H1 (cell line): ENCODE measurements at regions not wholly inside any gene's neighbourhood (a gene's known extent, or its start where the extent isn't known, plus 50 kb on each side); places are given as distances from the start of the nearest gene placed in this dataset.

Source experiments
- CTCF ChIA-PET: fragments of 300-600 bp; sonication (Branson Sonifier 250); formaldehyde crosslinking; loops from one replicate; lab custom pipeline; 2021; ENCODE audit not compliant: partially characterized antibody; lab: Charles Lee
- POLR2A ChIA-PET: fragments of 300-600 bp; sonication (Branson Sonifier 250); formaldehyde crosslinking; loops from one replicate; lab custom pipeline; 2021; ENCODE audit warnings: inconsistent platforms; ENCODE audit not compliant: partially characterized antibody; lab: Charles Lee
- DNase-seq, 2 experiments: peaks; one replicate each; pipeline versions ENCODE4 v3.0.0 to v3.0.0-alpha.2; 2010 to 2022; ENCODE audit warnings: low spot score in 2 of 2, low read depth in 1 of 2, mixed read lengths in 1 of 2
- FAIRE-seq: peaks from 2 replicates; lab custom pipeline; 2011; peaks lifted over from hg19 to GRCh38; lab: Jason Lieb, UNC
- H2AFZ ChIP-seq: 2 replicates; pipeline ENCODE4 v1.8.1; 2012; ENCODE audit warnings: low read length, inconsistent platforms
- H2AK5ac ChIP-seq: 2 replicates; pipeline ENCODE4 v1.6.1; 2013; ENCODE audit warnings: low read depth, low read length
- H2BK120ac ChIP-seq: replicated peaks from 2 replicates; pipeline ENCODE3; 2013; ENCODE audit warnings: low read depth, low read length, inconsistent platforms
- H2BK12ac ChIP-seq: 2 replicates; pipeline ENCODE4 v1.6.1; 2013; ENCODE audit warnings: low read depth, low read length
- H2BK15ac ChIP-seq: 2 replicates; pipeline ENCODE4 v1.6.1; 2013; ENCODE audit warnings: low read length
- H2BK20ac ChIP-seq: 2 replicates; pipeline ENCODE4 v1.6.1; 2013; ENCODE audit warnings: low read length
- H2BK5ac ChIP-seq: 2 replicates; pipeline ENCODE4 v1.6.1; 2013; ENCODE audit warnings: low read depth, low read length
- H3K14ac ChIP-seq: 2 replicates; pipeline ENCODE4 v1.6.1; 2013; ENCODE audit warnings: inconsistent platforms; ENCODE audit not compliant: insufficient read length
- H3K18ac ChIP-seq: 2 replicates; pipeline ENCODE4 v1.6.1; 2013; ENCODE audit warnings: low read length; ENCODE audit errors: extremely low read depth
- H3K23ac ChIP-seq: 2 replicates; pipeline ENCODE4 v1.6.1; 2013; ENCODE audit warnings: inconsistent platforms; ENCODE audit not compliant: insufficient read length
- H3K23me2 ChIP-seq: 2 replicates; pipeline ENCODE4 v1.6.1; 2013; ENCODE audit warnings: low read depth, low read length
- H3K27ac ChIP-seq: 2 replicates; pipeline ENCODE4 v1.6.1; 2011; ENCODE audit warnings: low read depth, low read length, inconsistent platforms
- H3K27me3 ChIP-seq, 4 experiments: replicated peaks in 1 of 4; 1 replicate in 1 of 4; 2 replicates in 3 of 4; pipeline versions ENCODE4 v1.6.1 to v1.8.1; 2011 to 2013; ENCODE audit warnings: low read length in 3 of 4, mild to moderate bottlenecking in 3 of 4, inconsistent platforms in 2 of 4, mixed read lengths in 2 of 4, moderate library complexity in 1 of 4; ENCODE audit not compliant: control insufficient read depth in 3 of 4, insufficient read depth in 3 of 4; ENCODE audit errors: extremely low read depth in 1 of 4
- H3K36me3 ChIP-seq, 4 experiments: 2 replicates each; pipeline versions ENCODE4 v1.6.1 to v1.8.1; 2011 to 2013; ENCODE audit warnings: mild to moderate bottlenecking in 4 of 4, low read length in 3 of 4, moderate library complexity in 2 of 4, control low read depth in 1 of 4, inconsistent platforms in 1 of 4; ENCODE audit not compliant: insufficient read depth in 4 of 4, control insufficient read depth in 2 of 4
- H3K4ac ChIP-seq: replicated peaks from 2 replicates; pipeline ENCODE3; 2013; ENCODE audit warnings: low read length, low read depth, mixed read lengths, inconsistent platforms; ENCODE audit not compliant: insufficient read length
- H3K4me1 ChIP-seq, 4 experiments: replicated peaks in 1 of 4; 1 replicate in 1 of 4; 2 replicates in 3 of 4; pipeline versions ENCODE4 v1.6.1 to v1.8.1; 2011 to 2013; ENCODE audit warnings: low read length in 3 of 4, inconsistent platforms in 2 of 4, mixed read lengths in 1 of 4; ENCODE audit not compliant: insufficient read depth in 4 of 4, control insufficient read depth in 3 of 4
- H3K4me2 ChIP-seq, 2 experiments: 2 replicates each; pipeline versions ENCODE4 v1.6.1 to v1.8.1; 2011 to 2013; ENCODE audit warnings: low read depth in 2 of 2, low read length in 2 of 2, control low read depth in 1 of 2, inconsistent platforms in 1 of 2, mild to moderate bottlenecking in 1 of 2; ENCODE audit not compliant: insufficient read depth in 1 of 2
- H3K4me3 ChIP-seq, 4 experiments: fragments of 200-600, 300-600 bp in 1 of 4; sonication (generic), shearing (Covaris generic), sonication (Bioruptor Twin) in 1 of 4; 2 replicates each; pipeline versions ENCODE4 v1.5.1 to v1.8.1; 2011 to 2016; ENCODE audit warnings: low read length in 4 of 4, low read depth in 3 of 4, control low read depth in 2 of 4, inconsistent platforms in 2 of 4, mild to moderate bottlenecking in 2 of 4, mixed read lengths in 1 of 4, moderate library complexity in 1 of 4; ENCODE audit not compliant: insufficient read depth in 2 of 4; ENCODE audit errors: extremely low read depth in 1 of 4
- H3K56ac ChIP-seq: replicated peaks from 2 replicates; pipeline ENCODE3; 2013; ENCODE audit warnings: low read depth, mild to moderate bottlenecking, mixed read lengths, low read length, inconsistent platforms; ENCODE audit not compliant: insufficient read length
- H3K79me1 ChIP-seq: 2 replicates; pipeline ENCODE4 v1.6.1; 2013; ENCODE audit warnings: low read depth, low read length, control low read depth
- H3K79me2 ChIP-seq, 2 experiments: 2 replicates each; pipeline versions ENCODE4 v1.6.1 to v1.8.1; 2012 to 2013; ENCODE audit warnings: low read length in 2 of 2, mild to moderate bottlenecking in 2 of 2, inconsistent platforms in 1 of 2; ENCODE audit not compliant: insufficient read depth in 2 of 2, control insufficient read depth in 1 of 2
- H3K9ac ChIP-seq, 4 experiments: replicated peaks in 1 of 4; 1 replicate in 1 of 4; 2 replicates in 3 of 4; pipeline versions ENCODE4 v1.6.1 to v1.8.1; 2011 to 2013; ENCODE audit warnings: low read depth in 3 of 4, low read length in 3 of 4, control low read depth in 2 of 4, mild to moderate bottlenecking in 2 of 4, moderate library complexity in 2 of 4, inconsistent platforms in 1 of 4; ENCODE audit errors: extremely low read depth in 1 of 4
- H3K9me3 ChIP-seq, 2 experiments: 2 replicates each; pipeline versions ENCODE4 v1.6.1 to v1.8.1; 2012 to 2013; ENCODE audit warnings: mild to moderate bottlenecking in 2 of 2, moderate library complexity in 2 of 2, control low read depth in 1 of 2, inconsistent platforms in 1 of 2, low read depth in 1 of 2, low read length in 1 of 2, mixed read lengths in 1 of 2; ENCODE audit not compliant: insufficient read depth in 2 of 2
- H4K20me1 ChIP-seq, 2 experiments: replicated peaks in 1 of 2; 2 replicates each; pipeline versions ENCODE3 to v1.8.1; 2011 to 2013; ENCODE audit warnings: inconsistent platforms in 2 of 2, low read length in 2 of 2, mild to moderate bottlenecking in 1 of 2; ENCODE audit not compliant: insufficient read depth in 2 of 2, control insufficient read depth in 1 of 2
- H4K5ac ChIP-seq: 2 replicates; pipeline ENCODE4 v1.6.1; 2013; ENCODE audit warnings: low read length, low read depth, mixed read lengths, inconsistent platforms; ENCODE audit not compliant: insufficient read length
- H4K8ac ChIP-seq: 2 replicates; pipeline ENCODE4 v1.8.0; 2013; ENCODE audit warnings: mild to moderate bottlenecking, moderate library complexity, low read length, inconsistent platforms; ENCODE audit not compliant: insufficient read depth; ENCODE audit errors: extremely low read depth
- H4K91ac ChIP-seq: replicated peaks from 2 replicates; pipeline ENCODE3; 2013; ENCODE audit warnings: low read length, mixed read lengths, inconsistent platforms; ENCODE audit not compliant: insufficient read length
- CBX8 ChIP-seq: fragments of 300-800, 300-1000 bp; sonication (generic); IDR thresholded peaks from 2 replicates; pipeline ENCODE4 v1.7.1; 2016; ENCODE audit warnings: low read depth, low read length, borderline replicate concordance
- EP300 ChIP-seq, 2 experiments: IDR thresholded peaks; 1 replicate in 1 of 2; 2 replicates in 1 of 2; pipeline ENCODE4 v1.6.1; 2011 to 2012; ENCODE audit warnings: low read depth in 2 of 2, low read length in 2 of 2, mild to moderate bottlenecking in 2 of 2, borderline replicate concordance in 1 of 2, inconsistent platforms in 1 of 2, moderate library complexity in 1 of 2
- JUND ChIP-seq: IDR thresholded peaks from 2 replicates; pipeline ENCODE4 v1.6.1; 2011; ENCODE audit warnings: mild to moderate bottlenecking, improper control_type of control experiment, low read length
- KDM5A ChIP-seq: fragments of 200-600 bp; IDR thresholded peaks from 2 replicates; pipeline ENCODE4 v1.7.1; 2012; ENCODE audit warnings: mild to moderate bottlenecking, low read length, inconsistent platforms, mixed read lengths
- RAD21 ChIP-seq, 2 experiments: IDR thresholded peaks in 1 of 2; conservative IDR thresholded peaks in 1 of 2; 2 replicates each; pipeline ENCODE4 v1.6.1; 2011; ENCODE audit warnings: low read depth in 2 of 2, low read length in 2 of 2, improper control_type of control experiment in 1 of 2, inconsistent platforms in 1 of 2, mild to moderate bottlenecking in 1 of 2, moderate library complexity in 1 of 2
- SIN3A ChIP-seq, 2 experiments: IDR thresholded peaks in 1 of 2; conservative IDR thresholded peaks in 1 of 2; 2 replicates each; pipeline ENCODE4 v1.6.1; 2011 to 2012; ENCODE audit warnings: low read length in 2 of 2, improper control_type of control experiment in 1 of 2, low read depth in 1 of 2, mild to moderate bottlenecking in 1 of 2
- SUZ12 ChIP-seq: fragments of 200-600 bp; sonication (generic); IDR thresholded peaks from 2 replicates; pipeline ENCODE4 v1.6.1; 2012; ENCODE audit warnings: mild to moderate bottlenecking, inconsistent platforms, low read length, moderate library complexity, mixed read lengths
- WGBS, 2 experiments: shearing (Covaris generic) in 1 of 2; methylation state at CpG; one replicate each; pipeline versions ENCODE4 v1.1.6 to v1.1.7; 2013 to 2015; ENCODE audit warnings: low lambda C conversion rate in 2 of 2, mixed read lengths in 2 of 2, inconsistent platforms in 1 of 2, low coverage in 1 of 2, missing lambda C conversion rate in 1 of 2; ENCODE audit not compliant: insufficient replicate concordance in 2 of 2, insufficient coverage in 1 of 2, insufficient read length in 1 of 2; ENCODE audit errors: extremely low coverage in 1 of 2, missing lambda C conversion rate in 1 of 2; 5-methylcytosine and 5-hydroxymethylcytosine counted together
- TF ChIP-seq, protein P1 (sequence below): IDR thresholded peaks from 2 replicates; pipeline ENCODE4 v1.6.1; 2012; ENCODE audit warnings: low read length, inconsistent platforms

DNA sequence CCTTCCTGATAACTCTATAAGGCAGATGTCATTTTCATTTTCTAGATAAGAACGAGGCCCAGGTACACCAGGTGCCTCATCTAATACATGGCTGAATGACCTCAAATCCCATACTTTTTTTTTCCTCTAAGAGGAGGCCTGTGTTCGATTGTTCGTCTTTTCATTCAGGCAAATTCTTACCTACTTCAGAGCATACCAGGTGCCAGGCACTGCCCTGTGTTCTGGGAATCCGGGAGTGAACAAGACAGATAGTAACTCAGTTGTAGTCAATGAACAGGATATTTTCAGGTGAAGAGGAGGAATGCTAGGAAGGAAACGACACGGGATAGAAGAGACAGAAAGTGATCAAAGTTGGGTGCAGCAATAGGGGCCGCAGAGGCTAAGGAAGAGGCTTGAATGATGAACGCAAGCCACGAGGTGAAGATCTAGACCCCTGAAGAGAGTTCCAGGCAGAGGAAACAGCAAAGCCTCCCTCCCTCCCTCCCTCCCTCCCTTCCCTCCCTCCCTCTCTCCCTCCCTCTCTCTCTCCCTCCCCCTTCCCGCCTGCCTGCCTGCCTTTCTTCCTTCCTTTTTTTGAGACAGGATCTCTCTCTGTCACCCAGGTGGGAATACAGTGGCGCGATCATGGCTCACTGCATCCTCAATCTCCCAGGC, 150.1 kb upstream of the ZNF217 start:
- H4K5ac ChIP-seq: no peak overlapping the region
- no peaks in the 10 kb centered on the region for H3K36me3 ChIP-seq
- FAIRE-seq (no peak), DNase-seq (no peak)
- H3K23me2 ChIP-seq: peaks cover under 1% of the 10 kb centered on the region; the same call in 1 of the 2 replicates
- peak overlapping the region; percentile 14; the same call in 1 of the 2 replicates for H2BK15ac ChIP-seq
- no peaks in the 10 kb centered on the region for H4K20me1 ChIP-seq
- H3K4me1 ChIP-seq: peaks cover 10 to 28% (median 15%) of the 10 kb centered on the region in 4 experiments
- no peaks in the 10 kb centered on the region for H3K9me3 ChIP-seq
- 0 out of 2 replicates have a peak overlapping the region, but pooled peaks have one; percentile 86 for H2AFZ ChIP-seq
- no peak overlapping the region for H3K9ac ChIP-seq
- H2BK12ac ChIP-seq: no peak overlapping the region; the same call in 1 of the 2 replicates
- no peak overlapping the region for H2AK5ac ChIP-seq
- no peak overlapping the region for H3K14ac ChIP-seq
- no peak overlapping the region for H3K23ac ChIP-seq
- H3K79me2 ChIP-seq: no peaks in the 10 kb centered on the region
- H3K79me1 ChIP-seq: no peaks in the 10 kb centered on the region
- H3K18ac ChIP-seq: peak overlapping the region; percentile 72; the same call in 1 of the 2 replicates
- no peak overlapping the region for H2BK20ac ChIP-seq
- H3K27ac ChIP-seq: no peak overlapping the region
- H3K4ac ChIP-seq: no peak overlapping the region
- no peak overlapping the region for H3K4me3 ChIP-seq
- H3K56ac ChIP-seq: no peak overlapping the region
- H4K91ac ChIP-seq: peak overlapping the region; percentile 3
- H2BK120ac ChIP-seq: peak overlapping the region; percentile 0
- no peaks in the 10 kb centered on the region for H3K27me3 ChIP-seq
- WGBS, 2 experiments: 71% methylated on average over 11 of the region's 12 CpGs; no CpG with 5 or more reads in 1 of the 2 experiments
- peak overlapping the region; percentile 8; the same call in 1 of the 2 replicates for H2BK5ac ChIP-seq
- 0 out of 2 replicates have a peak overlapping the region, but pooled peaks have one; percentile 57 for H4K8ac ChIP-seq
- CTCF ChIA-PET: no interaction called here
- POLR2A ChIA-PET: interaction anchor here (0.7 to 1.0 kb wide), 3 partner anchors 8 to 9 kb away, joined by 3 to 4 read pairs (median 3); no protein-coding TSS in a partner anchor
- H3K4me2 ChIP-seq: 0 out of 4 replicates have a peak overlapping the region, but pooled peaks of 1 of the 2 experiments have one; percentile 11
- TF ChIP-seq SUZ12 (no peak), KDM5A (no peak), CBX8 (no peak), EP300 (IDR thresholded peaks at IDR 0.05; ENCODE audit: borderline replicate concordance in 1 of 2, low read depth in 2 of 2, low read length in 2 of 2) (no peak), RAD21 (IDR thresholded peaks at IDR 0.05 in 1 of 2, conservative IDR thresholded peaks at IDR 0.05 in 1 of 2; ENCODE audit: low read depth in 2 of 2, low read length in 2 of 2) (no peak), JUND (no peak), SIN3A (conservative IDR thresholded peaks at IDR 0.05 in 1 of 2, IDR thresholded peaks at IDR 0.05 in 1 of 2; ENCODE audit: low read depth in 1 of 2, low read length in 2 of 2) (no peak)
- TF ChIP-seq, protein P1, sequence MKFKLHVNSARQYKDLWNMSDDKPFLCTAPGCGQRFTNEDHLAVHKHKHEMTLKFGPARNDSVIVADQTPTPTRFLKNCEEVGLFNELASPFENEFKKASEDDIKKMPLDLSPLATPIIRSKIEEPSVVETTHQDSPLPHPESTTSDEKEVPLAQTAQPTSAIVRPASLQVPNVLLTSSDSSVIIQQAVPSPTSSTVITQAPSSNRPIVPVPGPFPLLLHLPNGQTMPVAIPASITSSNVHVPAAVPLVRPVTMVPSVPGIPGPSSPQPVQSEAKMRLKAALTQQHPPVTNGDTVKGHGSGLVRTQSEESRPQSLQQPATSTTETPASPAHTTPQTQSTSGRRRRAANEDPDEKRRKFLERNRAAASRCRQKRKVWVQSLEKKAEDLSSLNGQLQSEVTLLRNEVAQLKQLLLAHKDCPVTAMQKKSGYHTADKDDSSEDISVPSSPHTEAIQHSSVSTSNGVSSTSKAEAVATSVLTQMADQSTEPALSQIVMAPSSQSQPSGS: no peak
